Keratinocyte (primary cell): ENCODE measurements at regions not wholly inside any gene's neighbourhood (a gene's known extent, or its start where the extent isn't known, plus 50 kb on each side); places are given as distances from the start of the nearest gene placed in this dataset.

ENCODE experiments used
- DNase-seq: peaks from one replicate; pipeline ENCODE4 v3.0.0-alpha.2; 2011; ENCODE audit warnings: low read depth, missing footprints, low spot score
- FAIRE-seq: peaks from 2 replicates; lab custom pipeline; 2011; peaks lifted over from hg19 to GRCh38; lab: Jason Lieb, UNC
- H2AFZ ChIP-seq: 2 replicates; pipeline ENCODE4 v1.6.0; 2012; ENCODE audit warnings: low read length, control low read depth, inconsistent platforms; ENCODE audit not compliant: control insufficient read depth
- H3K27ac ChIP-seq: 2 replicates; pipeline ENCODE4 v1.5.1; 2011; ENCODE audit warnings: low read length; ENCODE audit not compliant: control insufficient read depth, insufficient read depth
- H3K27me3 ChIP-seq: 3 replicates; pipeline ENCODE4 v1.6.0; 2011; ENCODE audit warnings: low read length; ENCODE audit not compliant: control insufficient read depth, insufficient read depth; ENCODE audit errors: extremely low read depth
- H3K36me3 ChIP-seq, 2 experiments: 2 replicates in 1 of 2; 3 replicates in 1 of 2; pipeline ENCODE4 v1.5.1; 2011; ENCODE audit warnings: low read length in 2 of 2, mild to moderate bottlenecking in 1 of 2; ENCODE audit not compliant: control insufficient read depth in 2 of 2, insufficient read depth in 2 of 2; ENCODE audit errors: extremely low read depth in 1 of 2
- H3K4me1 ChIP-seq: 3 replicates; pipeline ENCODE4 v1.5.1; 2011; ENCODE audit warnings: low read length; ENCODE audit not compliant: control insufficient read depth, insufficient read depth; ENCODE audit errors: extremely low read depth
- H3K4me2 ChIP-seq: 3 replicates; pipeline ENCODE4 v1.6.0; 2011; ENCODE audit warnings: low read depth, low read length; ENCODE audit not compliant: control insufficient read depth, insufficient read depth; ENCODE audit errors: extremely low read depth
- H3K4me3 ChIP-seq, 3 experiments: fragments of 200-600 bp in 1 of 3; sonication (generic) in 1 of 3; 2 replicates in 2 of 3; 3 replicates in 1 of 3; pipeline ENCODE4 v1.5.1; 2011 to 2016; ENCODE audit warnings: low read length in 3 of 3, mild to moderate bottlenecking in 3 of 3, control low read depth in 2 of 3, inconsistent platforms in 1 of 3, low read depth in 1 of 3, mixed read lengths in 1 of 3, mixed run types in 1 of 3, moderate library complexity in 1 of 3; ENCODE audit not compliant: control insufficient read depth in 2 of 3, insufficient read depth in 2 of 3; ENCODE audit errors: extremely low read depth in 1 of 3
- H3K79me2 ChIP-seq: 2 replicates; pipeline ENCODE4 v1.6.0; 2012; ENCODE audit warnings: low read length; ENCODE audit not compliant: control insufficient read depth, insufficient read depth
- H3K9ac ChIP-seq: 3 replicates; pipeline ENCODE4 v1.6.0; 2011; ENCODE audit warnings: low read length; ENCODE audit not compliant: control insufficient read depth, insufficient read depth; ENCODE audit errors: extremely low read depth
- H3K9me1 ChIP-seq: 3 replicates; pipeline ENCODE4 v1.6.0; 2011; ENCODE audit warnings: low read length; ENCODE audit not compliant: control insufficient read depth, insufficient read depth; ENCODE audit errors: extremely low read depth
- H3K9me3 ChIP-seq: 2 replicates; pipeline ENCODE4 v1.5.1; 2012; ENCODE audit warnings: low read depth, low read length; ENCODE audit not compliant: control insufficient read depth
- H4K20me1 ChIP-seq: 3 replicates; pipeline ENCODE4 v1.6.0; 2011; ENCODE audit warnings: low read length; ENCODE audit not compliant: control insufficient read depth, insufficient read depth; ENCODE audit errors: extremely low read depth
- CTCF ChIP-seq, 3 experiments: IDR thresholded peaks in 1 of 3; conservative IDR thresholded peaks in 1 of 3; optimal IDR thresholded peaks in 1 of 3; 2 replicates in 2 of 3; 3 replicates in 1 of 3; pipeline versions ENCODE3 to v1.5.1; 2011; ENCODE audit warnings: low read length in 3 of 3, mild to moderate bottlenecking in 3 of 3, moderate library complexity in 2 of 3, control low read depth in 1 of 3, inconsistent platforms in 1 of 3; ENCODE audit not compliant: insufficient read depth in 2 of 3; ENCODE audit errors: extremely low read depth in 1 of 3
- EZH2 ChIP-seq: IDR thresholded peaks from one replicate; pipeline ENCODE4 v1.6.1; 2012; ENCODE audit warnings: inconsistent platforms, mild to moderate bottlenecking, low read length, moderate library complexity
- dilution Hi-C: fragments of 300-500 bp; cut with MboI; formaldehyde crosslinking; loops from one replicate; pipeline ENCODE4 v1.7.0; 2020; ENCODE audit warnings: low sequenced_read_pairs; ENCODE audit not compliant: extremely low pct_ligation_motif_present

GRCh38 chr11:27968461-27968860, 139.5 kb downstream of the KIF18A start:
- DNase-seq (no peak), FAIRE-seq (no peak)
- Histone ChIP-seq H4K20me1 (no peaks in the 10 kb centered on the region), H3K79me2 (no peaks in the 10 kb centered on the region), H2AFZ (no peak overlapping the region), H3K4me2 (no peak overlapping the region), H3K4me3 (no peak overlapping the region), H3K4me1 (no peaks in the 10 kb centered on the region), H3K9ac (no peak overlapping the region), H3K9me3 (no peaks in the 10 kb centered on the region), H3K9me1 (no peaks in the 10 kb centered on the region), H3K36me3 (no peaks in the 10 kb centered on the region), H3K27me3 (no peaks in the 10 kb centered on the region), H3K27ac (no peak overlapping the region)
- no peak for TF ChIP-seq CTCF (optimal IDR thresholded peaks at IDR 0.05 in 1 of 3, IDR thresholded peaks at IDR 0.05 in 1 of 3, conservative IDR thresholded peaks at IDR 0.05 in 1 of 3; ENCODE audit: extremely low read depth in 1 of 3, insufficient read depth in 2 of 3, low read length in 3 of 3)
- TF ChIP-seq EZH2, result no peak
- dilution Hi-C loops, result no loop called here

- dilution Hi-C loops, result no loop called here
- H3K79me2 ChIP-seq, result no peaks in the 10 kb centered on the region
Measured at GRCh38 chr11:27965559-27965958, 142.4 kb downstream of the KIF18A start.

More at GRCh38 chr11:27965559-27965958, 142.4 kb downstream of the KIF18A start:
- FAIRE-seq (no peak), DNase-seq (no peak)
- Histone ChIP-seq H3K9me3 (no peaks in the 10 kb centered on the region), H3K9ac (no peak overlapping the region), H3K27me3 (no peaks in the 10 kb centered on the region), H3K27ac (no peak overlapping the region), H3K9me1 (no peaks in the 10 kb centered on the region), H3K4me3 (no peak overlapping the region), H2AFZ (no peak overlapping the region), H4K20me1 (no peaks in the 10 kb centered on the region), H3K4me1 (no peaks in the 10 kb centered on the region), H3K4me2 (no peak overlapping the region), H3K36me3 (no peaks in the 10 kb centered on the region)
- TF ChIP-seq EZH2 (no peak), CTCF (optimal IDR thresholded peaks at IDR 0.05 in 1 of 3, IDR thresholded peaks at IDR 0.05 in 1 of 3, conservative IDR thresholded peaks at IDR 0.05 in 1 of 3; ENCODE audit: extremely low read depth in 1 of 3, insufficient read depth in 2 of 3, low read length in 3 of 3) (no peak)
